HepG2 (cell line): ENCODE measurements at regions not wholly inside any gene's neighbourhood (a gene's known extent, or its start where the extent isn't known, plus 50 kb on each side); places are given as distances from the start of the nearest gene placed in this dataset.
A peak's percentile ranks its signal among the peaks of the same experiment; 100 is the strongest.

Experiments used
- ZNF607 ChIP-seq: sonication (generic); formaldehyde crosslinking; IDR thresholded peaks from 2 replicates; pipeline ENCODE4 v1.5.1; 2020; ENCODE audit warnings: missing genetic modification reagents, mild to moderate bottlenecking, borderline replicate concordance
- TF ChIP-seq, protein P1 (sequence below): sonication (generic); formaldehyde crosslinking; IDR thresholded peaks from 2 replicates; pipeline ENCODE4 v1.5.0; 2020; ENCODE audit warnings: mild to moderate bottlenecking, missing genetic modification reagents
- TF ChIP-seq, protein P2 (sequence below): sonication (generic); formaldehyde crosslinking; IDR thresholded peaks from 2 replicates; pipeline ENCODE4 v1.4.0; 2020; ENCODE audit warnings: missing genetic modification reagents
- TF ChIP-seq, protein P3 (sequence below): sonication (generic); formaldehyde crosslinking; IDR thresholded peaks from 2 replicates; pipeline ENCODE4 v1.5.0; 2020; ENCODE audit warnings: missing genetic modification reagents
- TF ChIP-seq, protein P4 (sequence below): sonication (generic); formaldehyde crosslinking; IDR thresholded peaks from 2 replicates; pipeline ENCODE4 v1.8.1; 2023; ENCODE audit warnings: mild to moderate bottlenecking, inconsistent platforms, moderate library complexity, missing genetic modification reagents, borderline replicate concordance
- TF ChIP-seq, protein P5 (sequence below): sonication (generic); formaldehyde crosslinking; IDR thresholded peaks from 2 replicates; pipeline ENCODE4 v1.4.0; 2020; ENCODE audit warnings: missing genetic modification reagents, mild to moderate bottlenecking, borderline replicate concordance
- TF ChIP-seq, protein P6 (sequence below): sonication (generic); formaldehyde crosslinking; IDR thresholded peaks from 2 replicates; pipeline ENCODE4 v1.5.1; 2020; ENCODE audit warnings: mild to moderate bottlenecking, missing genetic modification reagents, moderate library complexity

DNA sequence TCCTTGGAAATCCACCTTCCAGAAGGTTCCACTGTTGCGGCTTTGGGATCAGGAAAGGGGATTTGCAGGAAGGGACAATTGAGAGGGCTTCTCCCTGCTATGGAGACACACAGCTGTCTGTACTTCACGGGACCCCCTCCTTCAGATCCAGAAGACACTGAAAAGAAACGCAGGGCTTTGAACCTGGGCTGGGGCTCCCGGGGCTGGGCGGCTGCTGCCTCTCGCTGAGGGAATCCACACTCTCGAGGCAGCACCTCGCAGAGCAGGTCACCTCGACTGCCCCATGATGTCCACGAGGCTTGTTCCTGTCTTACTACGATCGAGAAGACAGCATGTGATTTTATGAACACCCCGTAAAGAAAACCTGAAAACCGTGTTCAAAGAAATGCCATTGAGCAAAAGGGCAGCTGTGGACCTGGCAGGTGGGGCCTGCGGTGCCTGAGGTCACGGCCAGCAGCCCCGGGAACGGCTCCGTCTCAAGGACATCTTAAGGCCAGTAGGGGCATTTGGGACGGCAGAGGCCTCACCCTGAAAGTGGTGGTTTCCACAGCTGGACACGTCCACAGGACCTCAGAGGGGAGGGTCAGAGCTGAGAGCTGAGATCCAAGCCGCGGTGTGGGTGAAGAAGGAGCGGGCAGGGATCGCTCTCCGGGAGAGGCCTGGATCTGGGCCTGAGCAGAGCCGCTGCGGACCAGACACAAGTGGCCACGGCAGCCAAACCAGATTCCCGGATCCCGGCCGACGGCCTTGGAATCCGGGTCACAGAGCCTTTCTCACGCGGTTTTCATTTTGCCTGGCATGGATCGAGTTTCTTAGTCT lies 165.7 kb downstream of the RTP5 start (continued):
- TF ChIP-seq, protein P1, sequence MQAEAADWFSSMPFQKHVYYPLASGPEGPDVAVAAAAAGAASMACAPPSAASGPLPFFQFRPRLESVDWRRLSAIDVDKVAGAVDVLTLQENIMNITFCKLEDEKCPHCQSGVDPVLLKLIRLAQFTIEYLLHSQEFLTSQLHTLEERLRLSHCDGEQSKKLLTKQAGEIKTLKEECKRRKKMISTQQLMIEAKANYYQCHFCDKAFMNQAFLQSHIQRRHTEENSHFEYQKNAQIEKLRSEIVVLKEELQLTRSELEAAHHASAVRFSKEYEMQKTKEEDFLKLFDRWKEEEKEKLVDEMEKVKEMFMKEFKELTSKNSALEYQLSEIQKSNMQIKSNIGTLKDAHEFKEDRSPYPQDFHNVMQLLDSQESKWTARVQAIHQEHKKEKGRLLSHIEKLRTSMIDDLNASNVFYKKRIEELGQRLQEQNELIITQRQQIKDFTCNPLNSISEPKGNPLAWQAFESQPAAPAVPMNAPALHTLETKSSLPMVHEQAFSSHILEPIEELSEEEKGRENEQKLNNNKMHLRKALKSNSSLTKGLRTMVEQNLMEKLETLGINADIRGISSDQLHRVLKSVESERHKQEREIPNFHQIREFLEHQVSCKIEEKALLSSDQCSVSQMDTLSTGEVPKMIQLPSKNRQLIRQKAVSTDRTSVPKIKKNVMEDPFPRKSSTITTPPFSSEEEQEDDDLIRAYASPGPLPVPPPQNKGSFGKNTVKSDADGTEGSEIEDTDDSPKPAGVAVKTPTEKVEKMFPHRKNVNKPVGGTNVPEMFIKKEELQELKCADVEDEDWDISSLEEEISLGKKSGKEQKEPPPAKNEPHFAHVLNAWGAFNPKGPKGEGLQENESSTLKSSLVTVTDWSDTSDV (CRISPR knock-in tag): 0 out of 2 replicates have a peak, but pooled peaks have one; percentile 50
- TF ChIP-seq, protein P2, sequence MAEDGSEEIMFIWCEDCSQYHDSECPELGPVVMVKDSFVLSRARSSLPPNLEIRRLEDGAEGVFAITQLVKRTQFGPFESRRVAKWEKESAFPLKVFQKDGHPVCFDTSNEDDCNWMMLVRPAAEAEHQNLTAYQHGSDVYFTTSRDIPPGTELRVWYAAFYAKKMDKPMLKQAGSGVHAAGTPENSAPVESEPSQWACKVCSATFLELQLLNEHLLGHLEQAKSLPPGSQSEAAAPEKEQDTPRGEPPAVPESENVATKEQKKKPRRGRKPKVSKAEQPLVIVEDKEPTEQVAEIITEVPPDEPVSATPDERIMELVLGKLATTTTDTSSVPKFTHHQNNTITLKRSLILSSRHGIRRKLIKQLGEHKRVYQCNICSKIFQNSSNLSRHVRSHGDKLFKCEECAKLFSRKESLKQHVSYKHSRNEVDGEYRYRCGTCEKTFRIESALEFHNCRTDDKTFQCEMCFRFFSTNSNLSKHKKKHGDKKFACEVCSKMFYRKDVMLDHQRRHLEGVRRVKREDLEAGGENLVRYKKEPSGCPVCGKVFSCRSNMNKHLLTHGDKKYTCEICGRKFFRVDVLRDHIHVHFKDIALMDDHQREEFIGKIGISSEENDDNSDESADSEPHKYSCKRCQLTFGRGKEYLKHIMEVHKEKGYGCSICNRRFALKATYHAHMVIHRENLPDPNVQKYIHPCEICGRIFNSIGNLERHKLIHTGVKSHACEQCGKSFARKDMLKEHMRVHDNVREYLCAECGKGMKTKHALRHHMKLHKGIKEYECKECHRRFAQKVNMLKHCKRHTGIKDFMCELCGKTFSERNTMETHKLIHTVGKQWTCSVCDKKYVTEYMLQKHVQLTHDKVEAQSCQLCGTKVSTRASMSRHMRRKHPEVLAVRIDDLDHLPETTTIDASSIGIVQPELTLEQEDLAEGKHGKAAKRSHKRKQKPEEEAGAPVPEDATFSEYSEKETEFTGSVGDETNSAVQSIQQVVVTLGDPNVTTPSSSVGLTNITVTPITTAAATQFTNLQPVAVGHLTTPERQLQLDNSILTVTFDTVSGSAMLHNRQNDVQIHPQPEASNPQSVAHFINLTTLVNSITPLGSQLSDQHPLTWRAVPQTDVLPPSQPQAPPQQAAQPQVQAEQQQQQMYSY (CRISPR knock-in tag): peak; percentile 60; the same call in 1 of the 2 replicates
- TF ChIP-seq, protein P3, sequence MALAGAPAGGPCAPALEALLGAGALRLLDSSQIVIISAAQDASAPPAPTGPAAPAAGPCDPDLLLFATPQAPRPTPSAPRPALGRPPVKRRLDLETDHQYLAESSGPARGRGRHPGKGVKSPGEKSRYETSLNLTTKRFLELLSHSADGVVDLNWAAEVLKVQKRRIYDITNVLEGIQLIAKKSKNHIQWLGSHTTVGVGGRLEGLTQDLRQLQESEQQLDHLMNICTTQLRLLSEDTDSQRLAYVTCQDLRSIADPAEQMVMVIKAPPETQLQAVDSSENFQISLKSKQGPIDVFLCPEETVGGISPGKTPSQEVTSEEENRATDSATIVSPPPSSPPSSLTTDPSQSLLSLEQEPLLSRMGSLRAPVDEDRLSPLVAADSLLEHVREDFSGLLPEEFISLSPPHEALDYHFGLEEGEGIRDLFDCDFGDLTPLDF (CRISPR knock-in tag): no peak
- no peak for TF ChIP-seq ZNF607
- TF ChIP-seq, protein P4, sequence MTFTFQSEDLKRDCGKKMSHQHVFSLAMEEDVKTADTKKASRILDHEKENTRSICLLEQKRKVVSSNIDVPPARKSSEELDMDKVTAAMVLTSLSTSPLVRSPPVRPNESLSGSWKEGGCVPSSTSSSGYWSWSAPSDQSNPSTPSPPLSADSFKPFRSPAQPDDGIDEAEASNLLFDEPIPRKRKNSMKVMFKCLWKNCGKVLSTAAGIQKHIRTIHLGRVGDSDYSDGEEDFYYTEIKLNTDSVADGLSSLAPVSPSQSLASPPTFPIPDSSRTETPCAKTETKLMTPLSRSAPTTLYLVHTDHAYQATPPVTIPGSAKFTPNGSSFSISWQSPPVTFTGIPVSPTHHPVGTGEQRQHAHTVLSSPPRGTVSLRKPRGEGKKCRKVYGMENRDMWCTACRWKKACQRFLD (CRISPR knock-in tag): 0 out of 2 replicates have a peak, but pooled peaks have one; percentile 19
- TF ChIP-seq, protein P5, sequence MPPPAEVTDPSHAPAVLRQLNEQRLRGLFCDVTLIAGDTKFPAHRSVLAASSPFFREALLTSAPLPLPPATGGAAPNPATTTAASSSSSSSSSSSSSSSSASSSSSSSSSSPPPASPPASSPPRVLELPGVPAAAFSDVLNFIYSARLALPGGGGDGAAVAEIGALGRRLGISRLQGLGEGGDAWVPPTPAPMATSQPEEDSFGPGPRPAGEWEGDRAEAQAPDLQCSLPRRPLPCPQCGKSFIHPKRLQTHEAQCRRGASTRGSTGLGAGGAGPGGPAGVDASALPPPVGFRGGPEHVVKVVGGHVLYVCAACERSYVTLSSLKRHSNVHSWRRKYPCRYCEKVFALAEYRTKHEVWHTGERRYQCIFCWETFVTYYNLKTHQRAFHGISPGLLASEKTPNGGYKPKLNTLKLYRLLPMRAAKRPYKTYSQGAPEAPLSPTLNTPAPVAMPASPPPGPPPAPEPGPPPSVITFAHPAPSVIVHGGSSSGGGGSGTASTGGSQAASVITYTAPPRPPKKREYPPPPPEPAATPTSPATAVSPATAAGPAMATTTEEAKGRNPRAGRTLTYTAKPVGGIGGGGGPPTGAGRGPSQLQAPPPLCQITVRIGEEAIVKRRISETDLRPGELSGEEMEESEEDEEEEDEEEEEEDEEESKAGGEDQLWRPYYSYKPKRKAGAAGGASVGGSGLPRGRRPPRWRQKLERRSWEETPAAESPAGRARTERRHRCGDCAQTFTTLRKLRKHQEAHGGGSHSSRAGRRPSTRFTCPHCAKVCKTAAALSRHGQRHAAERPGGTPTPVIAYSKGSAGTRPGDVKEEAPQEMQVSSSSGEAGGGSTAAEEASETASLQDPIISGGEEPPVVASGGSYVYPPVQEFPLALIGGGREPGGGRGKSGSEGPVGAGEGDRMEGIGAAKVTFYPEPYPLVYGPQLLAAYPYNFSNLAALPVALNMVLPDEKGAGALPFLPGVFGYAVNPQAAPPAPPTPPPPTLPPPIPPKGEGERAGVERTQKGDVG: peak; percentile 51; the same call in 1 of the 2 replicates
- TF ChIP-seq, protein P6, sequence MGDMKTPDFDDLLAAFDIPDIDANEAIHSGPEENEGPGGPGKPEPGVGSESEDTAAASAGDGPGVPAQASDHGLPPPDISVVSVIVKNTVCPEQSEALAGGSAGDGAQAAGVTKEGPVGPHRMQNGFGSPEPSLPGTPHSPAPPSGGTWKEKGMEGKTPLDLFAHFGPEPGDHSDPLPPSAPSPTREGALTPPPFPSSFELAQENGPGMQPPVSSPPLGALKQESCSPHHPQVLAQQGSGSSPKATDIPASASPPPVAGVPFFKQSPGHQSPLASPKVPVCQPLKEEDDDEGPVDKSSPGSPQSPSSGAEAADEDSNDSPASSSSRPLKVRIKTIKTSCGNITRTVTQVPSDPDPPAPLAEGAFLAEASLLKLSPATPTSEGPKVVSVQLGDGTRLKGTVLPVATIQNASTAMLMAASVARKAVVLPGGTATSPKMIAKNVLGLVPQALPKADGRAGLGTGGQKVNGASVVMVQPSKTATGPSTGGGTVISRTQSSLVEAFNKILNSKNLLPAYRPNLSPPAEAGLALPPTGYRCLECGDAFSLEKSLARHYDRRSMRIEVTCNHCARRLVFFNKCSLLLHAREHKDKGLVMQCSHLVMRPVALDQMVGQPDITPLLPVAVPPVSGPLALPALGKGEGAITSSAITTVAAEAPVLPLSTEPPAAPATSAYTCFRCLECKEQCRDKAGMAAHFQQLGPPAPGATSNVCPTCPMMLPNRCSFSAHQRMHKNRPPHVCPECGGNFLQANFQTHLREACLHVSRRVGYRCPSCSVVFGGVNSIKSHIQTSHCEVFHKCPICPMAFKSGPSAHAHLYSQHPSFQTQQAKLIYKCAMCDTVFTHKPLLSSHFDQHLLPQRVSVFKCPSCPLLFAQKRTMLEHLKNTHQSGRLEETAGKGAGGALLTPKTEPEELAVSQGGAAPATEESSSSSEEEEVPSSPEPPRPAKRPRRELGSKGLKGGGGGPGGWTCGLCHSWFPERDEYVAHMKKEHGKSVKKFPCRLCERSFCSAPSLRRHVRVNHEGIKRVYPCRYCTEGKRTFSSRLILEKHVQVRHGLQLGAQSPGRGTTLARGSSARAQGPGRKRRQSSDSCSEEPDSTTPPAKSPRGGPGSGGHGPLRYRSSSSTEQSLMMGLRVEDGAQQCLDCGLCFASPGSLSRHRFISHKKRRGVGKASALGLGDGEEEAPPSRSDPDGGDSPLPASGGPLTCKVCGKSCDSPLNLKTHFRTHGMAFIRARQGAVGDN (CRISPR knock-in tag): peak; percentile 65
